PC-9 (cell line): ENCODE measurements at regions not wholly inside any gene's neighbourhood (a gene's known extent, or its start where the extent isn't known, plus 50 kb on each side); places are given as distances from the start of the nearest gene placed in this dataset.

Source experiments
- BruUV-seq: library from RNA; stranded (reverse); fragments of 400-500 nt; replicated peaks from 2 replicates; lab custom pipeline; 2021; lab: Mats Ljungman, UMichigan
- CTCF ChIA-PET: fragments of 300-600 bp; sonication (Branson Sonifier 250); formaldehyde crosslinking; loops from one replicate; lab custom pipeline; 2022; ENCODE audit warnings: antibody characterized with exemption; lab: Charles Lee
- POLR2A ChIA-PET: fragments of 300-600 bp; sonication (Branson Sonifier 250); formaldehyde crosslinking; loops from one replicate; lab custom pipeline; 2022; ENCODE audit warnings: antibody characterized with exemption; ENCODE audit not compliant: unreplicated experiment; lab: Charles Lee
- DNase-seq, 2 experiments: peaks; one replicate each; pipeline versions ENCODE4 v3.0.0 to v3.0.0-alpha.2; 2015 to 2022; ENCODE audit warnings: mixed read lengths in 1 of 2
- H2AFZ ChIP-seq: fragments of 200-600 bp; sonication (generic); 2 replicates; pipeline ENCODE4 v1.8.1; 2017; ENCODE audit warnings: antibody characterized with exemption
- H3F3A ChIP-seq: fragments of 200-600 bp; sonication (generic); 2 replicates; pipeline ENCODE4 v1.8.1; 2017; ENCODE audit warnings: antibody characterized with exemption, mild to moderate bottlenecking, low read depth; ENCODE audit not compliant: insufficient read depth
- H3K27ac ChIP-seq: fragments of 200-600 bp; sonication (generic); 2 replicates; pipeline ENCODE4 v1.6.1; 2016; ENCODE audit warnings: mixed run types
- H3K27me3 ChIP-seq: fragments of 200-600 bp; sonication (generic); 2 replicates; pipeline ENCODE4 v1.6.1; 2016; ENCODE audit warnings: low read depth, mixed run types; ENCODE audit not compliant: insufficient read depth
- H3K36me3 ChIP-seq: fragments of 200-600 bp; sonication (generic); 2 replicates; pipeline ENCODE4 v1.6.1; 2016; ENCODE audit warnings: low read depth, mixed run types
- H3K4me1 ChIP-seq: fragments of 200-600 bp; sonication (generic); replicated peaks from 2 replicates; pipeline ENCODE4 v1.6.1; 2016; ENCODE audit warnings: mixed run types; ENCODE audit not compliant: insufficient read depth
- H3K4me2 ChIP-seq: fragments of 200-600 bp; sonication (generic); 2 replicates; pipeline ENCODE4 v1.6.1; 2017; ENCODE audit warnings: mixed run types
- H3K4me3 ChIP-seq: fragments of 200-600 bp; sonication (generic); 2 replicates; pipeline ENCODE4 v1.6.1; 2016; ENCODE audit warnings: mixed run types
- H3K79me2 ChIP-seq: fragments of 200-600 bp; sonication (generic); 2 replicates; pipeline ENCODE4 v1.6.1; 2017; ENCODE audit warnings: low read depth, mixed run types
- H3K9me2 ChIP-seq: fragments of 200-600 bp; sonication (generic); 2 replicates; pipeline ENCODE4 v1.8.1; 2017; ENCODE audit warnings: mild to moderate bottlenecking; ENCODE audit not compliant: insufficient read depth
- H3K9me3 ChIP-seq: fragments of 200-600 bp; sonication (generic); 2 replicates; pipeline ENCODE4 v1.8.1; 2016; ENCODE audit warnings: low read depth; ENCODE audit not compliant: insufficient read depth
- H4K20me1 ChIP-seq: fragments of 200-600 bp; sonication (generic); 2 replicates; pipeline ENCODE4 v1.8.1; 2017; ENCODE audit not compliant: insufficient read depth
- CTCF ChIP-seq: fragments of 200-600 bp; sonication (generic); conservative IDR thresholded peaks from 2 replicates; pipeline ENCODE4 v1.6.1; 2017; ENCODE audit warnings: mixed run types, antibody characterized with exemption, mild to moderate bottlenecking, moderate library complexity
- EZH2 ChIP-seq: fragments of 200-600 bp; sonication (generic); IDR thresholded peaks from 2 replicates; pipeline ENCODE4 v1.8.0; 2017; ENCODE audit warnings: antibody characterized with exemption, low read depth
- intact Hi-C: fragments of 100-400 bp; cut with micrococcal nuclease; formaldehyde crosslinking; loops from one replicate; pipeline ENCODE4 v1.10.0; 2022; ENCODE audit not compliant: unreplicated experiment

- H3K9me3 ChIP-seq = no peaks in the 10 kb centered on the region
- no peaks in the 10 kb centered on the region for H3K36me3 ChIP-seq
- no peak for DNase-seq
- intact Hi-C loops = no loop called here
- H3F3A ChIP-seq = no peaks in the 10 kb centered on the region
- CTCF ChIA-PET = no interaction called here
- H3K4me2 ChIP-seq = no peak overlapping the region
- no peak overlapping the region for H3K4me3 ChIP-seq
- no peaks in the 10 kb centered on the region for H4K20me1 ChIP-seq
- H2AFZ ChIP-seq = no peak overlapping the region
- H3K27me3 ChIP-seq = no peaks in the 10 kb centered on the region
- H3K9me2 ChIP-seq = no peaks in the 10 kb centered on the region
- no peaks in the 10 kb centered on the region for H3K79me2 ChIP-seq
- no TSS peak for BruUV-seq
- H3K4me1 ChIP-seq = no peaks in the 10 kb centered on the region
- POLR2A ChIA-PET = no interaction called here
- no peak for TF ChIP-seq CTCF
- H3K27ac ChIP-seq = no peak overlapping the region
Observed at GRCh38 chr5:124121198-124121597, 609.2 kb downstream of the CSNK1G3 start.

- Histone ChIP-seq H3K9me2 (no peaks in the 10 kb centered on the region), H2AFZ (no peak overlapping the region), H3K27me3 (no peaks in the 10 kb centered on the region), H3K4me2 (no peak overlapping the region), H3K79me2 (no peaks in the 10 kb centered on the region), H3K27ac (no peak overlapping the region), H3K9me3 (no peaks in the 10 kb centered on the region), H4K20me1 (no peaks in the 10 kb centered on the region), H3K36me3 (no peaks in the 10 kb centered on the region), H3F3A (no peaks in the 10 kb centered on the region), H3K4me3 (no peak overlapping the region), H3K4me1 (no peaks in the 10 kb centered on the region)
- TF ChIP-seq CTCF (no peak), EZH2 (no peak)
- intact Hi-C loops = no loop called here
- no peak for DNase-seq
- no TSS peak for BruUV-seq
- ChIA-PET POLR2A (no interaction called here), CTCF (no interaction called here)
Observed at GRCh38 chr5:124114911-124115310, 602.9 kb downstream of the CSNK1G3 start.

- Histone ChIP-seq H3K36me3 (no peaks in the 10 kb centered on the region), H3K27ac (no peak overlapping the region), H3K4me2 (no peak overlapping the region), H3K9me2 (no peaks in the 10 kb centered on the region), H4K20me1 (no peaks in the 10 kb centered on the region), H3K9me3 (no peaks in the 10 kb centered on the region), H3F3A (no peaks in the 10 kb centered on the region), H3K79me2 (no peaks in the 10 kb centered on the region), H3K27me3 (no peaks in the 10 kb centered on the region), H3K4me3 (no peak overlapping the region), H2AFZ (no peak overlapping the region), H3K4me1 (no peaks in the 10 kb centered on the region)
- DNase-seq = peak in 1 of 2 experiments; percentile 41
- TF ChIP-seq CTCF (no peak), EZH2 (no peak)
- ChIA-PET POLR2A (no interaction called here), CTCF (no interaction called here)
- intact Hi-C loops = no loop called here
- no TSS peak for BruUV-seq
Observed at GRCh38 chr5:124111886-124112285, 599.9 kb downstream of the CSNK1G3 start.
